ENCODE measurements at regions not wholly inside any gene's neighbourhood (a gene's known extent, or its start where the extent isn't known, plus 50 kb on each side); places are given as distances from the start of the nearest gene placed in this dataset.

- no peak for TF ChIP-seq POLR2A (IDR thresholded peaks at IDR 0.05)
- TF ChIP-seq, protein P1, sequence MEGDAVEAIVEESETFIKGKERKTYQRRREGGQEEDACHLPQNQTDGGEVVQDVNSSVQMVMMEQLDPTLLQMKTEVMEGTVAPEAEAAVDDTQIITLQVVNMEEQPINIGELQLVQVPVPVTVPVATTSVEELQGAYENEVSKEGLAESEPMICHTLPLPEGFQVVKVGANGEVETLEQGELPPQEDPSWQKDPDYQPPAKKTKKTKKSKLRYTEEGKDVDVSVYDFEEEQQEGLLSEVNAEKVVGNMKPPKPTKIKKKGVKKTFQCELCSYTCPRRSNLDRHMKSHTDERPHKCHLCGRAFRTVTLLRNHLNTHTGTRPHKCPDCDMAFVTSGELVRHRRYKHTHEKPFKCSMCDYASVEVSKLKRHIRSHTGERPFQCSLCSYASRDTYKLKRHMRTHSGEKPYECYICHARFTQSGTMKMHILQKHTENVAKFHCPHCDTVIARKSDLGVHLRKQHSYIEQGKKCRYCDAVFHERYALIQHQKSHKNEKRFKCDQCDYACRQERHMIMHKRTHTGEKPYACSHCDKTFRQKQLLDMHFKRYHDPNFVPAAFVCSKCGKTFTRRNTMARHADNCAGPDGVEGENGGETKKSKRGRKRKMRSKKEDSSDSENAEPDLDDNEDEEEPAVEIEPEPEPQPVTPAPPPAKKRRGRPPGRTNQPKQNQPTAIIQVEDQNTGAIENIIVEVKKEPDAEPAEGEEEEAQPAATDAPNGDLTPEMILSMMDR (IDR thresholded peaks at IDR 0.05): no peak
- TF ChIP-seq POLR2AphosphoS5 (IDR thresholded peaks at IDR 0.05; ENCODE audit: insufficient read depth in 1 of 2, low read depth in 1 of 2): no peak
- no peaks in the 10 kb centered on the region for H3K9me3 ChIP-seq
- H3K4me1 ChIP-seq: no peaks in the 10 kb centered on the region
- no peak for DNase-seq (ENCODE audit: extremely low spot score in 2 of 2)
- no peaks in the 10 kb centered on the region for H3K36me3 ChIP-seq
- no peak overlapping the region for H3K4me3 ChIP-seq
- no peak overlapping the region for H3K27ac ChIP-seq
- intact Hi-C loops (cut with DNase I): no loop called here
- H3K27me3 ChIP-seq: no peaks in the 10 kb centered on the region
These were observed 256.6 kb downstream of the LOXHD1 start for GRCh38 chr18:46400449-46400848.

DNA sequence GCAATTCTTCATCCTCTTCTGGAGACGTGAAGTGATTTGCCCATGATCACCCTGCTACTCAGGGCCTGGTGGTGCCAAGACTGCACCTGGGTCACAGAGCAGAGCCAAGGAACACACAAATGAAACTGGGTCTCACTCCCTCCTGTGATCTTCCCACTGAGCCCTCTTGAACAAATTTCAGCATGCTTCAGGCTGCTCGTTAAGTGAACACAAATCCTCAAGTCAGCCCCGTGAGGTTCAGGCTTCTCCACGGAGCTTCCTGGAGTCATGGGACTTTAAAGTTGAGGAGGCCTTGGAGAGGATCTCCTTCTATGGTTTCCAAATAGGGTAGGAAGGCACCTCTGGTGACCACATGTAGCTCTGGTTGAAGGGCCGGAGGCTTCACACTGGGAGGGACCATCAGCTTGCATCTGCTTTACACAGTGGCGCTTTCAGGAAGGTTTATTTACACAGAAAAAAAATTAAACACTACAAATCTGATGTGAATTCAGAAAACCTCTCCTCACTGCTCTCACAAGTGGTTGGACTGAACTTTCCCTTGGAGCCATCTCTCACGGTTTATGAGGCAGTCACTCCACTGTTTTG lies 255.4 kb downstream of the LOXHD1 start:
- H3K27me3 ChIP-seq: no peaks in the 10 kb centered on the region
- no peak overlapping the region for H3K27ac ChIP-seq
- H3K4me3 ChIP-seq: no peak overlapping the region
- H3K9me3 ChIP-seq: no peaks in the 10 kb centered on the region
- TF ChIP-seq POLR2AphosphoS5 (IDR thresholded peaks at IDR 0.05; ENCODE audit: insufficient read depth in 1 of 2, low read depth in 1 of 2) (no peak), POLR2A (IDR thresholded peaks at IDR 0.05) (no peak)
- TF ChIP-seq, protein P1 (IDR thresholded peaks at IDR 0.05): no peak
- no peak for DNase-seq (ENCODE audit: extremely low spot score in 2 of 2)
- intact Hi-C loops (cut with DNase I): no loop called here
- H3K4me1 ChIP-seq: peaks cover 7% of the 10 kb centered on the region
- no peaks in the 10 kb centered on the region for H3K36me3 ChIP-seq

GRCh38 chr18:46402396-46402795 lies 254.6 kb downstream of the LOXHD1 start:
- no peaks in the 10 kb centered on the region for H3K9me3 ChIP-seq
- peaks cover 7% of the 10 kb centered on the region for H3K4me1 ChIP-seq
- no peak overlapping the region for H3K27ac ChIP-seq
- no peak overlapping the region for H3K4me3 ChIP-seq
- H3K27me3 ChIP-seq: no peaks in the 10 kb centered on the region
- no peaks in the 10 kb centered on the region for H3K36me3 ChIP-seq
- no peak for DNase-seq (ENCODE audit: extremely low spot score in 2 of 2)
- no peak for TF ChIP-seq POLR2AphosphoS5 (IDR thresholded peaks at IDR 0.05; ENCODE audit: insufficient read depth in 1 of 2, low read depth in 1 of 2)
- TF ChIP-seq, protein P1 (IDR thresholded peaks at IDR 0.05): no peak
- TF ChIP-seq POLR2A (IDR thresholded peaks at IDR 0.05): no peak
- intact Hi-C loops (cut with DNase I): no loop called here

GRCh38 chr18:46402945-46403344 lies 254.1 kb downstream of the LOXHD1 start:
- Histone ChIP-seq H3K36me3 (no peaks in the 10 kb centered on the region), H3K27me3 (no peaks in the 10 kb centered on the region), H3K27ac (no peak overlapping the region), H3K9me3 (no peaks in the 10 kb centered on the region), H3K4me1 (peaks cover 7% of the 10 kb centered on the region), H3K4me3 (no peak overlapping the region)
- DNase-seq (ENCODE audit: extremely low spot score in 2 of 2): no peak
- intact Hi-C loops (cut with DNase I): no loop called here
- TF ChIP-seq POLR2AphosphoS5 (IDR thresholded peaks at IDR 0.05; ENCODE audit: insufficient read depth in 1 of 2, low read depth in 1 of 2) (no peak), POLR2A (IDR thresholded peaks at IDR 0.05) (no peak)
- TF ChIP-seq, protein P1 (IDR thresholded peaks at IDR 0.05): no peak

DNA sequence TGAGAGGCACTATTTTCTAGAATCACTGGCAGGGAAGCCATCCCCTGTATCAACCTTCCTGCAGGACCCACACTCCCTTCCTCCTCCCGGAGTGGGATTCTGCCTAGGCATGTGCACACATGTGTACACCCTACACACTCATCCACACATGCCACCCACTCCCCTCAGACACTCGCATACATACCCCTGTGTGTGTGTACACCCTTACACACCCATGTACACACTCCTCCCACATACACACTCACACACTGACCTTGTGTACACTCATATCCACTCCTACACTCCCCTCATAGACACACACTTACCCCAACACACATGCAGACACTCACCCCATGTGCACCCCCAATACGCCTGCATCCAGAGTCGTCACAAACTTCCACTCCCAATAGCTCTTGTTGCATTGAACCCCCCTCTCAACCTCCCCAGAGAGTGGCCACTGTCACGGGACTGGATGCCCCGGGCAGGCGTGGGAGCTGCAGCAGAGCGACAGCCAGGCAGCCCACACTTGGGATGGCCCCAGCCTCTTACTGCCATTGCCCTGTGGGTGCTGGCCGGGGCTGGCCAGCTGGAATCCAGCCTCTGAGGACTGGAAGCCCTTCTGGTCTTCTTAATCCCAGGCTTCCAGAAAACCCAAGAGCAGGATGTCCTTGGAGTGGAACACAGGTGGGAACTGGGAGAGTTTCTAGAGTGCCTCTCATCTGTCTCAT lies 251.0 kb downstream of the LOXHD1 start:
- Histone ChIP-seq H3K4me1 (peaks cover 17% of the 10 kb centered on the region), H3K4me3 (no peak overlapping the region), H3K27ac (no peak overlapping the region), H3K9me3 (no peaks in the 10 kb centered on the region), H3K27me3 (no peaks in the 10 kb centered on the region), H3K36me3 (no peaks in the 10 kb centered on the region)
- DNase-seq (ENCODE audit: extremely low spot score in 2 of 2): no peak
- intact Hi-C loops (cut with DNase I): no loop called here
- TF ChIP-seq, protein P1 (IDR thresholded peaks at IDR 0.05): no peak
- no peak for TF ChIP-seq POLR2A (IDR thresholded peaks at IDR 0.05)
- no peak for TF ChIP-seq POLR2AphosphoS5 (IDR thresholded peaks at IDR 0.05; ENCODE audit: insufficient read depth in 1 of 2, low read depth in 1 of 2)

Measured in vagina (tissue), 2 donors.